ENCODE measurements at regions not wholly inside any gene's neighbourhood (a gene's known extent, or its start where the extent isn't known, plus 50 kb on each side); places are given as distances from the start of the nearest gene placed in this dataset.

- peaks cover 4 to 48% (median 17%) of the 10 kb centered on the region in 9 donors for H3K9me3 Mint-ChIP-seq
- H3K4me1 Mint-ChIP-seq = no peaks in the 10 kb centered on the region
- POLR2A ChIA-PET = no interaction called here
- H3K36me3 Mint-ChIP-seq = peaks cover 0 to 5% (median 0%) of the 10 kb centered on the region in 3 donors
- DNase-seq = no peak
- H3K27ac Mint-ChIP-seq = no peak overlapping the region
- no peaks in the 10 kb centered on the region for H3K27me3 Mint-ChIP-seq
- no peak overlapping the region for H3K4me3 Mint-ChIP-seq
- no peak for ATAC-seq
Measured at GRCh38 chr5:152978141-152978835, 512.2 kb upstream of the GRIA1 start.

GRCh38 chr5:152987131-152987530 lies 503.3 kb upstream of the GRIA1 start:
- ATAC-seq (no peak), DNase-seq (no peak)
- Mint-ChIP-seq H3K4me1 (no peaks in the 10 kb centered on the region), H3K36me3 (peaks cover 0 to 4% (median 0%) of the 10 kb centered on the region in 3 donors), H3K9me3 (peaks cover 0 to 37% (median 6%) of the 10 kb centered on the region in 9 donors), H3K27me3 (no peaks in the 10 kb centered on the region), H3K27ac (no peak overlapping the region), H3K4me3 (no peak overlapping the region)
- POLR2A ChIA-PET = no interaction called here

- Mint-ChIP-seq H3K27me3 (no peaks in the 10 kb centered on the region), H3K36me3 (no peaks in the 10 kb centered on the region), H3K4me3 (no peak overlapping the region), H3K4me1 (no peaks in the 10 kb centered on the region), H3K27ac (no peak overlapping the region), H3K9me3 (peaks cover 0 to 34% (median 1%) of the 10 kb centered on the region in 9 donors)
- DNase-seq (no peak), ATAC-seq (no peak)
- POLR2A ChIA-PET = no interaction called here
Measured at GRCh38 chr5:152990217-152990616, 500.3 kb upstream of the GRIA1 start.

DNA sequence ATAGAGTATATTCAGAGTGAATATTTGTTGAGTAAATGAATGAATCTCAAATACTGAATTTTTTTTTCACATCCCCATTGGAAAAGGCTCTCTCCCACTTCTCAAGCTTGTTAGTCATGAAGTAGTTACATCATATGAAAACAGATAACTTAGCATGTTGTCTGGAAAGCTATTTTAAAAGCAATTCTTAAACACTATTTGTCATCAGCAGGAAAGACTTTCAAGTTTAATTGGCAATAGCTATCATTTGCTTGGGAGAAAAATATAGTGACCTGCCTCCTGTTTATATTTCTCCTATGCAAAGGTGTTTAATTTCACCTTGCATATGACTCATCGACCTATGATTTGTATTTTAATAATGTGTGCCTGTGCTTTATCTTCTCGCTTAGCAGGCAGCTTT lies 499.8 kb upstream of the GRIA1 start:
- H3K4me1 Mint-ChIP-seq = no peaks in the 10 kb centered on the region
- no peaks in the 10 kb centered on the region for H3K36me3 Mint-ChIP-seq
- H3K9me3 Mint-ChIP-seq = peaks cover 0 to 34% (median 1%) of the 10 kb centered on the region in 9 donors
- no peak overlapping the region for H3K27ac Mint-ChIP-seq
- H3K4me3 Mint-ChIP-seq = no peak overlapping the region
- ATAC-seq (no peak), DNase-seq (no peak)
- POLR2A ChIA-PET = no interaction called here
- no peaks in the 10 kb centered on the region for H3K27me3 Mint-ChIP-seq

GRCh38 chr5:152994033-152994680 lies 496.3 kb upstream of the GRIA1 start:
- POLR2A ChIA-PET = no interaction called here
- Mint-ChIP-seq H3K9me3 (peaks cover 0 to 13% (median 4%) of the 10 kb centered on the region in 9 donors), H3K27ac (no peak overlapping the region), H3K27me3 (no peaks in the 10 kb centered on the region), H3K4me1 (no peaks in the 10 kb centered on the region), H3K4me3 (no peak overlapping the region), H3K36me3 (no peaks in the 10 kb centered on the region)
- ATAC-seq = no peak
- DNase-seq = no peak

DNA sequence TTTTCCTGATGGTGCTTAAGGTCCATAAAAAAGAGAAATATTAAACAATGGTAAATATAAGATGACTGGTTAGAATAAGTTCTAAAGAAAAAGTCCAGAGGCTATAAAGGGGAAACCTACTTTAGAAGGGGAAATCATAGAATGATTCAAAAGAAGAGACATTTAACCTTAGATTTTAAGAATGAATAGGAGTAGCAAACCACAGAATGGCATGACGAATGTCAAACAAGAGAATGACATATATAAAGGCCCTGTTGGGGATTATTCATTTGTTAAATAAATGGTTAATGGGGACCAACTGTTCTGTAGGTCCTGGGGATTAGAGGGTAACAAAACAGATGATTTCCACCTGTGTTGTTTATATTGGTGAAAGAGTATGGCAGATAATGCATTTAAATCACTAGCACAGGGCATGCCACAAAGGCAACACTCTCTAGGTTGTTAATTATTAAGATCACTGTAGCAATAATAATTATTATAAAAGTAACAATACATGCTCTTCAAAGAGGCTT lies 495.2 kb upstream of the GRIA1 start:
- H3K27me3 Mint-ChIP-seq = no peaks in the 10 kb centered on the region
- H3K4me3 Mint-ChIP-seq = no peak overlapping the region
- H3K36me3 Mint-ChIP-seq = no peaks in the 10 kb centered on the region
- POLR2A ChIA-PET = no interaction called here
- DNase-seq (no peak), ATAC-seq (no peak)
- no peaks in the 10 kb centered on the region for H3K4me1 Mint-ChIP-seq
- peaks cover 0 to 19% (median 5%) of the 10 kb centered on the region in 9 donors for H3K9me3 Mint-ChIP-seq
- H3K27ac Mint-ChIP-seq = no peak overlapping the region

DNA sequence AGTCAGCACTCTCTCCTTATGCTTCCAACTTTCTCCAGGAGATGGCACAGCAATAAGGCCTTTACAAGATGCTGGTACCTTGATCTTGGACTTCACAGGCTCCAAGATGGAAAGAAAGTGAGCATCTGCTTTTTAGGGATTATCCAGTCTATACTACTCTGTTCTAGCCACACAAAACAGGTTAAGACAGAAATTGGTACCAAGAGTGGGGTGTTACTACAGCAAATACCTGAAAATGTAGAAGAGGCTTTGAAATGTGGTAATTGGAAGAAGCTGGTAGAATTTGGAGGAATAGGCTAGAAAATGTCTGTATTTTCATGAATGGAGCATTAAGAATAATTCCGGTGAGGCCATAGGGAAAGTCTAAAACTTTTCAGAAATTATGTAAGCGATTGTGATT lies 484.8 kb upstream of the GRIA1 start:
- H3K4me1 Mint-ChIP-seq = no peaks in the 10 kb centered on the region
- H3K36me3 Mint-ChIP-seq = peaks cover 0 to 9% (median 0%) of the 10 kb centered on the region in 3 donors
- POLR2A ChIA-PET = no interaction called here
- H3K27me3 Mint-ChIP-seq = no peaks in the 10 kb centered on the region
- H3K27ac Mint-ChIP-seq = no peak overlapping the region
- H3K9me3 Mint-ChIP-seq = peaks cover 4 to 36% (median 15%) of the 10 kb centered on the region in 9 donors
- H3K4me3 Mint-ChIP-seq = no peak overlapping the region
- DNase-seq (no peak), ATAC-seq (no peak)

DNA sequence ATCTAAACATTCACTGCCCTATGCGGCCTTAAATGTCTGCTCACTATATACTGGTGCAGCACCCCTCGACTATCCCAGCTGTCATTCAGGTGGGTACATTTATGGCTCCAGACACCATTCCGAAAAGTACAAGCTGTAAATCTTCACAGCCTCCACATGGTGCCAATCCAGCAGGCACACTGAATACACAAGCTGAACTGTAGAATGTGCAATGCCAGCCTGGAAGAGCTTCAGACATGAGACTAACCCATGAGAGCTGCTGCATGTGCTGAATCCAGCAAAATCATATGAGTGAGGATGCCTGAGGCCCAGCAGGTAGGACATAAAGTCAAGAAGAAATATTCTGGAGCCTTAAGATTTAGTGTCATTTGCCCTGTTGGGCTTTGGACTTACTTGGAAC lies 483.8 kb upstream of the GRIA1 start:
- ATAC-seq (no peak), DNase-seq (no peak)
- Mint-ChIP-seq H3K9me3 (peaks cover 4 to 30% (median 14%) of the 10 kb centered on the region in 9 donors), H3K4me1 (no peaks in the 10 kb centered on the region), H3K27ac (no peak overlapping the region), H3K27me3 (no peaks in the 10 kb centered on the region), H3K4me3 (no peak overlapping the region), H3K36me3 (peaks cover 0 to 9% (median 0%) of the 10 kb centered on the region in 3 donors)
- POLR2A ChIA-PET = no interaction called here

DNA sequence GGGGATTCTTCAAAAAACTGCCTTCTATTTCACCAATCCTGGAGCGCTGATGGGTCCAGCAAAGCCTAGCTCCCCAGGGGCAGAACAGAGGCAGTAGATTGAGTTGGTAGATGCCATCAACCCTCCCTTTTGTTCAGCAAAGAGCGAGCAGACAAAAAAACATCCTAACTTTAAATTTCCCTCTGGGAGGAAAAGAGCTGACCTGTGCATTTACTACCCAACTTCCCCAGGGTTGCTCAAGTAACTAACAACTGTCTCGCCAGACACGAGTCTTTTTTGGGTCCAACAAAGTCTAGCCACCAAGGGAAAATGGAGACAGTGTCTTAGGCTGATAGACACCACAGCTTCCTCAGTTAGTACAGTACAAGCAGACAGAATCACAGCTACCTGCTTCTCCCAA lies 476.3 kb upstream of the GRIA1 start:
- no peak for DNase-seq
- Mint-ChIP-seq H3K4me1 (no peaks in the 10 kb centered on the region), H3K36me3 (peaks cover 0 to 11% (median 0%) of the 10 kb centered on the region in 3 donors), H3K9me3 (peaks cover 9 to 31% (median 13%) of the 10 kb centered on the region in 9 donors), H3K27ac (no peak overlapping the region), H3K4me3 (no peak overlapping the region), H3K27me3 (no peaks in the 10 kb centered on the region)
- ATAC-seq = no peak
- POLR2A ChIA-PET = no interaction called here

DNA sequence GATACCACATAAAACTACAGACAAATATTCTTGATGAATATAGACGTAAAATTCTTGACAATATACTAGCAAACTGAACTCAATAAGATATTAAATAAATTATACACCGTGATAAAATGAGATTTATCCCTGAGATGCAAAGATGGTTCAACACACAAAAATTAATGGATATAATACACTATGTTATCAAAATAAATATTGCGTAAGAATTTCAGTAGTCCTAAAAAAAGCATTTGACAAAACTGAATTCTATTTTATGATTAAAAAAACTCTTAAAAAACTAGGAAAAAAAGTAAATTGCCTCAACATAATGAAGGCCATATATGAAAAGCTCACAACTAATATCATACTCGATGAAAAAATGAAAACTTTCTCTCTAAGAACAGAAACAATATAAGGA lies 472.3 kb upstream of the GRIA1 start:
- Mint-ChIP-seq H3K27ac (no peak overlapping the region), H3K4me3 (no peak overlapping the region), H3K4me1 (no peaks in the 10 kb centered on the region), H3K36me3 (peaks cover 0 to 16% (median 0%) of the 10 kb centered on the region in 3 donors), H3K27me3 (no peaks in the 10 kb centered on the region), H3K9me3 (peaks cover 16 to 61% (median 37%) of the 10 kb centered on the region in 9 donors)
- ATAC-seq (no peak), DNase-seq (no peak)
- POLR2A ChIA-PET = no interaction called here

- H3K27ac Mint-ChIP-seq = no peak overlapping the region
- no peaks in the 10 kb centered on the region for H3K36me3 Mint-ChIP-seq
- no peak overlapping the region for H3K4me3 Mint-ChIP-seq
- peaks cover 0 to 40% (median 4%) of the 10 kb centered on the region in 9 donors for H3K9me3 Mint-ChIP-seq
- H3K4me1 Mint-ChIP-seq = no peaks in the 10 kb centered on the region
- DNase-seq (no peak), ATAC-seq (no peak)
- no peaks in the 10 kb centered on the region for H3K27me3 Mint-ChIP-seq
- POLR2A ChIA-PET = no interaction called here
Measured at GRCh38 chr5:153030755-153031725, 459.4 kb upstream of the GRIA1 start.

- Mint-ChIP-seq H3K9me3 (peaks cover 0 to 33% (median 14%) of the 10 kb centered on the region in 9 donors), H3K36me3 (no peaks in the 10 kb centered on the region), H3K27ac (no peak overlapping the region), H3K27me3 (no peaks in the 10 kb centered on the region), H3K4me3 (no peak overlapping the region), H3K4me1 (no peaks in the 10 kb centered on the region)
- POLR2A ChIA-PET = no interaction called here
- no peak for ATAC-seq
- DNase-seq = no peak
Measured at GRCh38 chr5:153039501-153039900, 451.0 kb upstream of the GRIA1 start.

- no peak overlapping the region for H3K4me3 Mint-ChIP-seq
- peaks cover 0 to 35% (median 7%) of the 10 kb centered on the region in 9 donors for H3K9me3 Mint-ChIP-seq
- H3K4me1 Mint-ChIP-seq = no peaks in the 10 kb centered on the region
- no peak overlapping the region for H3K27ac Mint-ChIP-seq
- ATAC-seq (no peak), DNase-seq (no peak)
- H3K27me3 Mint-ChIP-seq = no peaks in the 10 kb centered on the region
- POLR2A ChIA-PET = no interaction called here
- no peaks in the 10 kb centered on the region for H3K36me3 Mint-ChIP-seq
Measured at GRCh38 chr5:153043886-153044285, 446.6 kb upstream of the GRIA1 start.

All from naive thymus-derived CD8-positive, alpha-beta T cell (primary cell).